Uterus (tissue), 3 donors: ENCODE measurements at regions not wholly inside any gene's neighbourhood (a gene's known extent, or its start where the extent isn't known, plus 50 kb on each side); places are given as distances from the start of the nearest gene placed in this dataset.
A peak's percentile ranks its signal among the peaks of the same experiment; 100 is the strongest.

ENCODE experiments used
- DNase-seq, 2 donors: peaks; one replicate each; pipeline ENCODE4 v3.0.0-alpha.2; 2019 to 2020
- H3K27ac ChIP-seq, 2 donors: fragments of 200-600 bp; sonication (generic); 1 replicate in 1 of 2; 2 replicates in 1 of 2; pipeline ENCODE4 v1.5.1; 2016 to 2018
- H3K27me3 ChIP-seq, 2 donors: fragments of 200-600 bp; sonication (generic); one replicate each; pipeline ENCODE4 v1.5.1; 2018 to 2019; ENCODE audit warnings: control low read depth in 1 of 2
- H3K36me3 ChIP-seq, 2 donors: fragments of 200-600 bp; sonication (generic); one replicate each; pipeline ENCODE4 v1.5.1; 2019; ENCODE audit warnings: control low read depth in 1 of 2
- H3K4me1 ChIP-seq, 2 donors: fragments of 200-600 bp; sonication (generic); one replicate each; pipeline ENCODE4 v1.5.1; 2018 to 2019; ENCODE audit warnings: control low read depth in 1 of 2
- H3K4me3 ChIP-seq, 2 donors: fragments of 200-600 bp; sonication (generic); 1 replicate in 1 of 2; 2 replicates in 1 of 2; pipeline ENCODE4 v1.5.1; 2018 to 2019; ENCODE audit warnings: mild to moderate bottlenecking in 1 of 2
- H3K9me3 ChIP-seq, 2 donors: fragments of 200-600 bp; sonication (generic); one replicate each; pipeline ENCODE4 v1.5.1; 2019; ENCODE audit warnings: control low read depth in 1 of 2
- POLR2A ChIP-seq, 2 donors: fragments of 450-650 bp; IDR thresholded peaks; one replicate each; pipeline ENCODE4 v1.6.1; 2016; ENCODE audit warnings: antibody characterized with exemption in 2 of 2, mild to moderate bottlenecking in 1 of 2, moderate library complexity in 1 of 2
- intact Hi-C: fragments of 100-400 bp; cut with DNase I; formaldehyde crosslinking; loops from one replicate; pipeline ENCODE4 v1.15.1; 2023; ENCODE audit warnings: low total_unique reads
- TF ChIP-seq, protein P1 (sequence below), 4 experiments: fragments of 200-600 bp in 2 of 4; fragments of 450-650 bp in 2 of 4; sonication (generic) in 2 of 4; IDR thresholded peaks; one replicate each; pipeline ENCODE4 v1.5.1; 2016 to 2019; ENCODE audit warnings: antibody characterized with exemption in 4 of 4, mild to moderate bottlenecking in 2 of 4, moderate library complexity in 1 of 4
- donor health status: DM: yes; HTN: yes; CAD: no.

DNA sequence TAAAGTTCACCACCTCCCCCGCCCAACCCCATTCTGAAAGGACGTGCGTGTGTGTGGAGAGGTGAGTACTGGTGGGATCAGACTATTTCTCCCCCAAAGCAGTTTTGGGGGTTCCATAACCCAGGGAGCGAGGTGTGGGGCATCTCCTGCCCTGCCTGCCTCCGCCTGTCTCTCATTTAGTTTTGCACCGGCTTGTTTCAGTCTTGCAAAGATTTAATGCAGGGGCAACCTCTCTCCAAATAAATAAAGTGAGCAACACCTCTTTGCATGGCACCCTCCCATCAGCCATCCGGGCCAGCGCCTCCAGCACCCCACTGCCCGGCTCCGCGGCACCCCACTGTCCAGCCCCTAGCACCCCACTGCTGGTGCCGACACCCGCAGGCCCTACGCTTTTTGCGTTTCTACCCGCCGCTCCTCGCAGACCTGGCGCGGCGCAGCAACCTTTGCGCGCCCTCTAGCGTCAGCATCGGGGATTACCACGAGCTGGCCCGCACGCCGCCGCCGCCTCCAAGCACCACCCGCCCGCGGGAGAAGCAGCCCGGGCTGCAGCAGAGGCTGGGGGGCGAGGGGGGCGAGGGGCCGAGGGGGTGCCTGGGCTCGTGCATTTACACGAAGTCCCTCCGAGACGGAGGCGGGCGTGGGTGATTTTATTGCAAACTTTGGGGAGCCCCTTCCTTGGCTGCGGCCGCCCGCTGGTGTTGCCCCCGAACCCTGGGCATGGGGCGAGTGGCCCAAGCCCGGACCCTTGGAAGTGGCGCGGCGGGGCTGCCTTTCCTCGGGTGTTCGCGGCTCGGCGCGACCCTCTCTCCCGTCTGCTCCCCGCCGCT, 55.8 kb upstream of the VRK1 start:
- Histone ChIP-seq H3K4me1 (no peaks in the 10 kb centered on the region), H3K27ac (no peak overlapping the region), H3K9me3 (no peaks in the 10 kb centered on the region), H3K27me3 (peaks cover 0 to 25% of the 10 kb centered on the region in 2 donors), H3K36me3 (no peaks in the 10 kb centered on the region), H3K4me3 (no peak overlapping the region)
- TF ChIP-seq POLR2A (IDR thresholded peaks at IDR 0.05): no peak
- TF ChIP-seq, protein P1, sequence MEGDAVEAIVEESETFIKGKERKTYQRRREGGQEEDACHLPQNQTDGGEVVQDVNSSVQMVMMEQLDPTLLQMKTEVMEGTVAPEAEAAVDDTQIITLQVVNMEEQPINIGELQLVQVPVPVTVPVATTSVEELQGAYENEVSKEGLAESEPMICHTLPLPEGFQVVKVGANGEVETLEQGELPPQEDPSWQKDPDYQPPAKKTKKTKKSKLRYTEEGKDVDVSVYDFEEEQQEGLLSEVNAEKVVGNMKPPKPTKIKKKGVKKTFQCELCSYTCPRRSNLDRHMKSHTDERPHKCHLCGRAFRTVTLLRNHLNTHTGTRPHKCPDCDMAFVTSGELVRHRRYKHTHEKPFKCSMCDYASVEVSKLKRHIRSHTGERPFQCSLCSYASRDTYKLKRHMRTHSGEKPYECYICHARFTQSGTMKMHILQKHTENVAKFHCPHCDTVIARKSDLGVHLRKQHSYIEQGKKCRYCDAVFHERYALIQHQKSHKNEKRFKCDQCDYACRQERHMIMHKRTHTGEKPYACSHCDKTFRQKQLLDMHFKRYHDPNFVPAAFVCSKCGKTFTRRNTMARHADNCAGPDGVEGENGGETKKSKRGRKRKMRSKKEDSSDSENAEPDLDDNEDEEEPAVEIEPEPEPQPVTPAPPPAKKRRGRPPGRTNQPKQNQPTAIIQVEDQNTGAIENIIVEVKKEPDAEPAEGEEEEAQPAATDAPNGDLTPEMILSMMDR (IDR thresholded peaks at IDR 0.05): peak; percentile 63 to 78 (median 74)
- peak in 1 of 2 donors; percentile 42 for DNase-seq
- intact Hi-C loops: no loop called here

DNA sequence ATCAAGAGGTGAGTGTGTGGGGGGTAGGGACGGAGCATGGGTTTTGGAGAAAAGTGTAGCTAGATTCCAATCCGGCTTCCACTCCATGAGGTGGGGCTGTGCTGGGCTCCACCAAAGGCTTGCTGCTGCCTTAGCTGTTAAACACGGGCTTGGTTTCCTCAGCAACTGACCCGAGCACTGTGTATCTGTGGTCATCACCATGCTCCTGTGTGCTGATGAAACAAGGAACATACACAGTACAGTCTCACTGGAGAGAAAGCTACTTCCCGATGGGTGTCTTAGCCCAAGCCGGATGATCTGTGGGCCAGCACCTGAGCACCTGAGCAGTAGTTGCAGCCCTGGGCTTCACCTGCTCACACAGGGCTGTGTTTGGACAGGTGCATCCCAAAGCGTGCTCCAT, 52.9 kb upstream of the VRK1 start:
- H3K4me3 ChIP-seq: no peak overlapping the region
- no peak for TF ChIP-seq POLR2A (IDR thresholded peaks at IDR 0.05)
- TF ChIP-seq, protein P1 (IDR thresholded peaks at IDR 0.05): no peak
- no peak overlapping the region for H3K27ac ChIP-seq
- H3K9me3 ChIP-seq: no peaks in the 10 kb centered on the region
- H3K4me1 ChIP-seq: no peaks in the 10 kb centered on the region
- peaks cover 0 to 3% of the 10 kb centered on the region in 2 donors for H3K27me3 ChIP-seq
- DNase-seq: no peak
- intact Hi-C loops: no loop called here
- H3K36me3 ChIP-seq: no peaks in the 10 kb centered on the region

DNA sequence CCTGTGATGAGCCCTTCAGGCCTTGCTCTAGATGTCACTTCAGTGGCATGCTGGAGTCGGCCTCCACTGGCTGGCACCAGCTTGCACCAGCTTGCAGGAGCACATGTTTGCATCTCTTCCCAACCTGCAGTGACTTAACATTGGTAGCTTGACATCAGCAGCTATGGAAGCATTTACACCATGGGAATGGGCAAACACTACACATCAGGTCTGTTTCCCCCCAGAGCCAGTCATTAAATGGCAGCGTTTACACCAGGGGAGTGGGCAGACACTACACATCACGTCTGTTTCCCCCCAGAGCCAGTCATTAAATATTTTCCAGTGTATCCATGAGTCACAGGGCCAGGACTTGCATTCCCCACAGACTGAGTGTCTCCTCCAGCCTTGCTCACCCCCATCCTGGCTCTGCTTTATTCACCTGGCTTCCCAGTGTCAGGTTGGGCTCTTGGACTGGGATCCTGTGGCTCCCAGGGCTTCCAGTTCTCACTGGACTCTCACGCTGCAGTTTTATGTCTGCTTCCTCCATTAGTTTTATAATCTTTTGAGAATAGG, 51.6 kb upstream of the VRK1 start:
- H3K27ac ChIP-seq: no peak overlapping the region
- no peaks in the 10 kb centered on the region for H3K36me3 ChIP-seq
- TF ChIP-seq, protein P1 (IDR thresholded peaks at IDR 0.05): no peak
- no peak for TF ChIP-seq POLR2A (IDR thresholded peaks at IDR 0.05)
- intact Hi-C loops: no loop called here
- no peak overlapping the region for H3K4me3 ChIP-seq
- no peak for DNase-seq
- no peaks in the 10 kb centered on the region for H3K9me3 ChIP-seq
- H3K27me3 ChIP-seq: peaks cover 0 to 3% of the 10 kb centered on the region in 2 donors
- H3K4me1 ChIP-seq: no peaks in the 10 kb centered on the region

DNA sequence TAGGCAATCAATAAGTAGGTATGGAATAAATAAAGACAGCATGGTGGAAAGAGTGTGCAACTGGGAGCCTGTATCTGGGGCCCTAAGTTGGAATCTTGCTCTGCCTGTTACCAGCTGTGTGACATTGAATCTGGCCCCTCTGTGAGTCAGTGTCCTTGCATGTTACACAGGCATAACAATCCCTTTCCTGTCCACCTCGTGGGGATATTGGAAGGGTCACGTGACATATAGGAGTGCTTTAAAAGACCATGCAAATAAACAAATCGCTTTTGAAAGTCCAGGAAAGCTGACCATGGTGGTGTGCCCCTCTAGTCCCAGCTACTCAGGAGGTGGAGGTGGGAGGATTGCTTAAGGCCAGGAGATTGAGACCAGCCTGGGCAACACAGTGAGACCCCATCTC, 51.1 kb upstream of the VRK1 start:
- no peak for DNase-seq
- H3K9me3 ChIP-seq: no peaks in the 10 kb centered on the region
- H3K36me3 ChIP-seq: no peaks in the 10 kb centered on the region
- H3K27ac ChIP-seq: no peak overlapping the region
- TF ChIP-seq, protein P1 (IDR thresholded peaks at IDR 0.05): no peak
- TF ChIP-seq POLR2A (IDR thresholded peaks at IDR 0.05): no peak
- H3K4me3 ChIP-seq: no peak overlapping the region
- peaks cover 0 to 3% of the 10 kb centered on the region in 2 donors for H3K27me3 ChIP-seq
- H3K4me1 ChIP-seq: no peaks in the 10 kb centered on the region
- intact Hi-C loops: no loop called here

DNA sequence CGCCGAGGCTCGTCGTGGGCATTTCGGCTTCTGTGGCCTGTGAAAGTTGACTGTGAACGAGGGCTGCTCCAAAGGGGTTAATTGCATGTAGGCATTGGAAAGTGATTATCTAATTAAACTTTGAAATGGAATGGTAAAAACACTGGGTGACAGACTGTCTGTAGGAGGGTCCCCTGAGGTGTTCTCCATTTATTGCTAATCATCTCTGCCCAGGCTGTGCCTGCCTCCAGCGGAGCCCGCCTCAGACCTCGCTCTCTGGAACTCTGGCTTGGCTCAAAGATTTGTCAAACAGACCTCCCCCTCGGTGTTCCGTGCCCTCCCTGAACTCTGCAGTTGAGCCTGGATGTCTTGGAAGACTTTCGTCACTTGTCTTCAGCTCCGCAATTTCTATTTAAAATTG, 50.2 kb upstream of the VRK1 start:
- Histone ChIP-seq H3K4me3 (no peak overlapping the region), H3K9me3 (no peaks in the 10 kb centered on the region), H3K27ac (no peak overlapping the region), H3K4me1 (no peaks in the 10 kb centered on the region), H3K27me3 (peaks cover 0 to 3% of the 10 kb centered on the region in 2 donors), H3K36me3 (no peaks in the 10 kb centered on the region)
- TF ChIP-seq, protein P1 (IDR thresholded peaks at IDR 0.05): no peak
- TF ChIP-seq POLR2A (IDR thresholded peaks at IDR 0.05): no peak
- DNase-seq: no peak
- intact Hi-C loops: no loop called here
